Endothelial cell of umbilical vein (primary cell): ENCODE measurements at regions not wholly inside any gene's neighbourhood (a gene's known extent, or its start where the extent isn't known, plus 50 kb on each side); places are given as distances from the start of the nearest gene placed in this dataset.

Experiments used
- BruUV-seq: library from RNA; stranded (reverse); fragments of 400-500 nt; replicated peaks from 2 replicates; lab custom pipeline; 2021; lab: Mats Ljungman, UMichigan
- CTCF ChIA-PET: fragments of 300-600, 350-600 bp; sonication (Branson Sonifier 250); formaldehyde crosslinking; loops from one replicate; lab custom pipeline; 2021; ENCODE audit warnings: antibody characterized with exemption, inconsistent platforms; lab: Charles Lee
- POLR2A ChIA-PET: fragments of 300-600, 350-600 bp; sonication (Branson Sonifier 250); formaldehyde crosslinking; loops from one replicate; lab custom pipeline; 2021; ENCODE audit warnings: antibody characterized with exemption, inconsistent platforms; lab: Charles Lee
- DNase-seq: peaks from one replicate; pipeline ENCODE4 v3.0.0-alpha.2; 2011; ENCODE audit warnings: low read depth, low spot score
- FAIRE-seq: peaks from 2 replicates; lab custom pipeline; 2011; peaks lifted over from hg19 to GRCh38; lab: Jason Lieb, UNC
- H2AFZ ChIP-seq: 2 replicates; pipeline ENCODE4 v1.6.0; 2012; ENCODE audit warnings: low read depth, low read length, control low read depth, inconsistent platforms
- H3K27ac ChIP-seq: 2 replicates; pipeline ENCODE4 v1.5.1; 2011; ENCODE audit warnings: low read depth, mild to moderate bottlenecking, control low read depth, low read length, moderate library complexity; ENCODE audit not compliant: insufficient read depth
- H3K27me3 ChIP-seq, 2 experiments: 2 replicates each; pipeline versions ENCODE4 v1.6.0 to v1.6.1; 2011; ENCODE audit warnings: low read length in 2 of 2, mixed read lengths in 1 of 2; ENCODE audit not compliant: control insufficient read depth in 2 of 2, insufficient read depth in 2 of 2
- H3K36me3 ChIP-seq, 2 experiments: 2 replicates in 1 of 2; 3 replicates in 1 of 2; pipeline ENCODE4 v1.5.1; 2011; ENCODE audit warnings: low read length in 2 of 2, mild to moderate bottlenecking in 1 of 2, moderate library complexity in 1 of 2; ENCODE audit not compliant: control insufficient read depth in 2 of 2, insufficient read depth in 2 of 2; ENCODE audit errors: extremely low read depth in 1 of 2
- H3K4me1 ChIP-seq: 3 replicates; pipeline ENCODE4 v1.5.1; 2011; ENCODE audit warnings: mild to moderate bottlenecking, low read length; ENCODE audit not compliant: control insufficient read depth, insufficient read depth; ENCODE audit errors: extremely low read depth
- H3K4me2 ChIP-seq: 2 replicates; pipeline ENCODE4 v1.6.1; 2011; ENCODE audit warnings: low read length, control low read depth, mixed read lengths; ENCODE audit not compliant: insufficient read depth
- H3K4me3 ChIP-seq, 3 experiments: fragments of 200-600 bp in 1 of 3; sonication (generic), shearing (Covaris generic) in 1 of 3; replicated peaks in 1 of 3; 2 replicates each; pipeline ENCODE4 v1.5.1; 2011 to 2016; ENCODE audit warnings: control low read depth in 3 of 3, low read length in 3 of 3, mild to moderate bottlenecking in 2 of 3, inconsistent platforms in 1 of 3, low read depth in 1 of 3, moderate library complexity in 1 of 3; ENCODE audit not compliant: insufficient read depth in 1 of 3
- H3K79me2 ChIP-seq: 2 replicates; pipeline ENCODE4 v1.6.0; 2012; ENCODE audit warnings: low read length, inconsistent platforms; ENCODE audit not compliant: control insufficient read depth, insufficient read depth
- H3K9ac ChIP-seq: replicated peaks from 2 replicates; pipeline ENCODE3; 2011; ENCODE audit warnings: low read length, control low read depth; ENCODE audit not compliant: insufficient read depth; ENCODE audit errors: extremely low read depth
- H3K9me1 ChIP-seq: replicated peaks from 3 replicates; pipeline ENCODE4 v1.6.0; 2011; ENCODE audit warnings: mild to moderate bottlenecking, low read length; ENCODE audit not compliant: control insufficient read depth, insufficient read depth; ENCODE audit errors: extremely low read depth
- H3K9me3 ChIP-seq: replicated peaks from 2 replicates; pipeline ENCODE4 v1.5.1; 2012; ENCODE audit warnings: low read length, inconsistent platforms; ENCODE audit not compliant: control insufficient read depth, insufficient read depth
- H4K20me1 ChIP-seq: replicated peaks from 2 replicates; pipeline ENCODE3; 2011; ENCODE audit warnings: mild to moderate bottlenecking, low read length; ENCODE audit not compliant: control insufficient read depth, insufficient read depth; ENCODE audit errors: extremely low read depth
- EZH2 ChIP-seq: IDR thresholded peaks from 2 replicates; pipeline ENCODE4 v1.6.1; 2012; ENCODE audit warnings: borderline replicate concordance, low read depth, mild to moderate bottlenecking, moderate library complexity, low read length, inconsistent platforms; ENCODE audit not compliant: severe bottlenecking
- FOS ChIP-seq: IDR thresholded peaks from 2 replicates; pipeline ENCODE4 v1.6.1; 2011; ENCODE audit warnings: mild to moderate bottlenecking, low read length, moderate library complexity, borderline replicate concordance; ENCODE audit not compliant: insufficient read depth
- GATA2 ChIP-seq: IDR thresholded peaks from 2 replicates; pipeline ENCODE4 v1.7.0; 2011; ENCODE audit warnings: low read depth, mild to moderate bottlenecking, moderate library complexity, mixed read lengths, low read length; ENCODE audit not compliant: insufficient read length, insufficient read depth
- JUN ChIP-seq: IDR thresholded peaks from 2 replicates; pipeline ENCODE4 v1.6.1; 2011; ENCODE audit warnings: borderline replicate concordance, low read depth; ENCODE audit not compliant: insufficient read length, insufficient read depth
- MYC ChIP-seq: IDR thresholded peaks from one replicate; pipeline ENCODE4 v1.6.1; 2011; ENCODE audit warnings: mild to moderate bottlenecking, low read depth, low read length
- POLR2A ChIP-seq: IDR thresholded peaks from 2 replicates; pipeline ENCODE4 v1.6.1; 2012; ENCODE audit warnings: low read depth, mild to moderate bottlenecking, control low read depth, low read length
- POLR2AphosphoS5 ChIP-seq: IDR thresholded peaks from 2 replicates; pipeline ENCODE4 v1.6.1; 2012; ENCODE audit warnings: low read depth, mild to moderate bottlenecking, control low read depth, low read length, moderate library complexity; ENCODE audit not compliant: insufficient read depth
- dilution Hi-C: fragments of 300-500 bp; cut with MboI; formaldehyde crosslinking; loops from one replicate; pipeline ENCODE4 v1.15.0; 2019; ENCODE audit warnings: low sequenced_read_pairs; ENCODE audit not compliant: extremely low pct_ligation_motif_present
- intact Hi-C: fragments of 100-400 bp; cut with micrococcal nuclease; formaldehyde crosslinking; loops from one replicate; pipeline ENCODE4 v1.10.0; 2022
- TF ChIP-seq, protein P1 (sequence below), 2 donors: IDR thresholded peaks; 1 replicate in 1 of 2; 2 replicates in 1 of 2; pipeline ENCODE4 v1.5.1; 2011; ENCODE audit warnings: low read length in 2 of 2, mild to moderate bottlenecking in 2 of 2, moderate library complexity in 2 of 2, control low read depth in 1 of 2, inconsistent platforms in 1 of 2, low read depth in 1 of 2; ENCODE audit not compliant: insufficient read depth in 1 of 2; ENCODE audit errors: extremely low read depth in 1 of 2
- TF ChIP-seq, protein P2 (sequence below): IDR thresholded peaks from 2 replicates; pipeline ENCODE4 v1.6.1; 2011; ENCODE audit not compliant: insufficient read depth, insufficient read length

DNA sequence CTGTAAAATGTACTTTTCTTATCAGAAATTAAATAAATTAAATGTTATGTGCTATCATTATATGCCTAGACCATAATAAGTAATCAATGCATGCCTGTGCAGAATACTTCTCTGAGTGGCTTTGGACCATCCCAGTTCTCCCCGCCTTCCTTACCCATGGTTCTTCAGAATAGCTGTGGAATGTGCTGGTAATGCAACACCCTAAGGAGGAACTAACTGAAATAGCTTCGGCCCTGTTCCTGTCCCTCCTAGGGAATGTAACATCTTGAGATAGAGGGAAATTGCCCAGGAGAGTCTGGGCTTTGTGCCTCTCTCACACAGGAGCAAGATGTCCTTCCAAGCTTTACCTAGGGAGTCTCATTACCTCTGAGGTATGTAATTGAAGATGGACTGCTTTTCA lies 693.6 kb upstream of the HS3ST1 start:
- no peaks in the 10 kb centered on the region for H3K27me3 ChIP-seq
- FAIRE-seq (no peak), DNase-seq (no peak)
- no TSS peak for BruUV-seq
- intact Hi-C loops = no loop called here
- no peak overlapping the region for H3K4me2 ChIP-seq
- POLR2A ChIA-PET = no interaction called here
- no peaks in the 10 kb centered on the region for H3K4me1 ChIP-seq
- dilution Hi-C loops = no loop called here
- H3K79me2 ChIP-seq = no peaks in the 10 kb centered on the region
- H3K4me3 ChIP-seq = no peak overlapping the region
- TF ChIP-seq MYC (no peak), POLR2A (no peak), EZH2 (no peak), GATA2 (no peak), JUN (no peak), FOS (no peak), POLR2AphosphoS5 (no peak)
- TF ChIP-seq, protein P1, sequence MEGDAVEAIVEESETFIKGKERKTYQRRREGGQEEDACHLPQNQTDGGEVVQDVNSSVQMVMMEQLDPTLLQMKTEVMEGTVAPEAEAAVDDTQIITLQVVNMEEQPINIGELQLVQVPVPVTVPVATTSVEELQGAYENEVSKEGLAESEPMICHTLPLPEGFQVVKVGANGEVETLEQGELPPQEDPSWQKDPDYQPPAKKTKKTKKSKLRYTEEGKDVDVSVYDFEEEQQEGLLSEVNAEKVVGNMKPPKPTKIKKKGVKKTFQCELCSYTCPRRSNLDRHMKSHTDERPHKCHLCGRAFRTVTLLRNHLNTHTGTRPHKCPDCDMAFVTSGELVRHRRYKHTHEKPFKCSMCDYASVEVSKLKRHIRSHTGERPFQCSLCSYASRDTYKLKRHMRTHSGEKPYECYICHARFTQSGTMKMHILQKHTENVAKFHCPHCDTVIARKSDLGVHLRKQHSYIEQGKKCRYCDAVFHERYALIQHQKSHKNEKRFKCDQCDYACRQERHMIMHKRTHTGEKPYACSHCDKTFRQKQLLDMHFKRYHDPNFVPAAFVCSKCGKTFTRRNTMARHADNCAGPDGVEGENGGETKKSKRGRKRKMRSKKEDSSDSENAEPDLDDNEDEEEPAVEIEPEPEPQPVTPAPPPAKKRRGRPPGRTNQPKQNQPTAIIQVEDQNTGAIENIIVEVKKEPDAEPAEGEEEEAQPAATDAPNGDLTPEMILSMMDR (IDR thresholded peaks at IDR 0.05; ENCODE audit: extremely low read depth in 1 of 2, insufficient read depth in 1 of 2, low read depth in 1 of 2, low read length in 2 of 2) = no peak
- TF ChIP-seq, protein P2, sequence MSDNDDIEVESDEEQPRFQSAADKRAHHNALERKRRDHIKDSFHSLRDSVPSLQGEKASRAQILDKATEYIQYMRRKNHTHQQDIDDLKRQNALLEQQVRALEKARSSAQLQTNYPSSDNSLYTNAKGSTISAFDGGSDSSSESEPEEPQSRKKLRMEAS = no peak
- H3K36me3 ChIP-seq = no peaks in the 10 kb centered on the region
- no peak overlapping the region for H3K9ac ChIP-seq
- CTCF ChIA-PET = no interaction called here
- no peaks in the 10 kb centered on the region for H3K9me1 ChIP-seq
- no peaks in the 10 kb centered on the region for H4K20me1 ChIP-seq
- no peak overlapping the region for H2AFZ ChIP-seq
- H3K27ac ChIP-seq = no peak overlapping the region
- H3K9me3 ChIP-seq = no peaks in the 10 kb centered on the region
